ENCODE measurements at regions not wholly inside any gene's neighbourhood (a gene's known extent, or its start where the extent isn't known, plus 50 kb on each side); places are given as distances from the start of the nearest gene placed in this dataset.

DNA sequence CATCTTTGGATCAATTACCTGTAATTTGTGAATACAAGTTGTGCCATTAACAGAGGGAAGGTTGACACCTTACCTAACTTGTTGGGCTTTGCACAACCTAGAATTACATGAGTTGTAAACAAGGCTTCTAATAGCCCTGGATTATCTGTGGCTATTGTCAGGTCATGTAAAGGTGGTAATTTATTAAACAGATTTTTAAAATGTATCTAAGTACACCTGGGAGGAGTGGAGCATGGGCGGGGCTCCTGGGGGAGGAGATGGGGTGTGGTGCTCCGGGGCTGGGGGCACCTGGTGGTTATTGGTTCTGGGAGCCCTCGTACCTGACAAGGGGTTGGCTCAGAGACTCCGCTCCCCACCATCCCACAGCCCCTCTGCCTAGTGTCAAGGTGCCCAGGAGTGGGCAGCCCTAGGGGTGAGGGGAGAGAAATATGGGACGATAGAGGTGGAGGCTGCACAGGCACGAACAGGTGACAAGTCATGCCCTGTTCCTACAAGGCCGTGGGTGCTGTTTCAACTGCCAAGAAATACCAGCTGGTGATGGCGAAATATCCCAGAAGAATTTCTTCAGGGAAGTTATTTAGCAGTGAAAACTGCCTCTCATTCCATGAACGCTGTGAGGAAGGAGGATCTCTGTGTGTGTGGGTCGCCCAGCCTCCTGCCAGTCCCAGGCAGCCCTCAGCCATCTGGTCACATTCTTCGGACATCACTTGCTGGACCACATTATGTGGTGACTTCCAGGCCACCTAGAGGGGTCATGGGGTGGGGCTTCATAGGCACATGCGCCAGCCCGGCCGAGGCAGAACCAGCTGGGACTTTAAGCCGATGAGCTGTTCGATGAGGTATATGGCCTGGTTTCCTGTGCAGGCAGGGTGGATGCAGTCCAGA is 55.5 kb upstream of the IRX3 start:
- Histone ChIP-seq H3K36me3 (ENCODE audit: control insufficient read depth in 1 of 2, insufficient read depth in 2 of 2, low read length in 2 of 2) (no peaks in the 10 kb centered on the region), H3K23ac (ENCODE audit: low read length) (no peak overlapping the region), H2BK120ac (ENCODE audit: insufficient read depth, low read length, poor library complexity) (no peak overlapping the region), H3K4me3 (ENCODE audit: low read depth, low read length) (no peak overlapping the region), H2BK5ac (ENCODE audit: low read depth, low read length, poor library complexity) (no peak overlapping the region), H2BK12ac (ENCODE audit: low read length) (no peak overlapping the region), H4K8ac (ENCODE audit: low read depth, low read length) (no peak overlapping the region), H2AK5ac (ENCODE audit: low read length) (no peak overlapping the region), H3K9me3 (ENCODE audit: insufficient read depth, low read depth, low read length) (no peaks in the 10 kb centered on the region), H3K4me2 (ENCODE audit: low read length) (no peak overlapping the region), H3K14ac (ENCODE audit: low read length) (no peak overlapping the region), H3K79me1 (ENCODE audit: low read length) (no peaks in the 10 kb centered on the region), H3K4me1 (ENCODE audit: control insufficient read depth in 1 of 2, insufficient read depth in 2 of 2, low read length in 2 of 2) (no peaks in the 10 kb centered on the region), H3K27ac (ENCODE audit: low read depth, low read length) (no peak overlapping the region), H3K18ac (ENCODE audit: low read length) (no peak overlapping the region), H3K4ac (ENCODE audit: low read depth, low read length) (no peak overlapping the region), H2AFZ (ENCODE audit: insufficient read depth, low read length, poor library complexity) (no peak overlapping the region), H4K91ac (ENCODE audit: low read depth, low read length) (no peak overlapping the region), H3K9ac (ENCODE audit: low read length) (no peak overlapping the region), H3K79me2 (ENCODE audit: control insufficient read depth, insufficient read depth, low read length, poor library complexity) (no peaks in the 10 kb centered on the region), H4K12ac (ENCODE audit: low read depth, low read length) (no peak overlapping the region), H3K27me3 (ENCODE audit: insufficient read depth, low read length) (peaks cover 3% of the 10 kb centered on the region)
- peak; percentile 91 to 97 for DNase-seq
- no CpG with 5 or more reads among the region's 16 CpGs for WGBS (ENCODE audit: extremely low coverage, insufficient coverage, insufficient read length)

- Histone ChIP-seq H3K4me1 (ENCODE audit: control insufficient read depth in 1 of 2, insufficient read depth in 2 of 2, low read length in 2 of 2) (no peaks in the 10 kb centered on the region), H3K36me3 (ENCODE audit: control insufficient read depth in 1 of 2, insufficient read depth in 2 of 2, low read length in 2 of 2) (no peaks in the 10 kb centered on the region), H4K12ac (ENCODE audit: low read depth, low read length) (no peak overlapping the region), H2BK5ac (ENCODE audit: low read depth, low read length, poor library complexity) (no peak overlapping the region), H3K14ac (ENCODE audit: low read length) (no peak overlapping the region), H3K23ac (ENCODE audit: low read length) (no peak overlapping the region), H2AK5ac (ENCODE audit: low read length) (no peak overlapping the region), H2AFZ (ENCODE audit: insufficient read depth, low read length, poor library complexity) (no peak overlapping the region), H3K9me3 (ENCODE audit: insufficient read depth, low read depth, low read length) (no peaks in the 10 kb centered on the region), H3K18ac (ENCODE audit: low read length) (no peak overlapping the region), H2BK12ac (ENCODE audit: low read length) (no peak overlapping the region), H4K91ac (ENCODE audit: low read depth, low read length) (no peak overlapping the region), H2BK120ac (ENCODE audit: insufficient read depth, low read length, poor library complexity) (no peak overlapping the region), H3K4me3 (ENCODE audit: low read depth, low read length) (no peak overlapping the region), H3K79me1 (ENCODE audit: low read length) (no peaks in the 10 kb centered on the region), H3K4ac (ENCODE audit: low read depth, low read length) (no peak overlapping the region), H3K4me2 (ENCODE audit: low read length) (no peak overlapping the region), H3K27me3 (ENCODE audit: insufficient read depth, low read length) (no peaks in the 10 kb centered on the region), H3K27ac (ENCODE audit: low read depth, low read length) (no peak overlapping the region), H3K79me2 (ENCODE audit: control insufficient read depth, insufficient read depth, low read length, poor library complexity) (no peaks in the 10 kb centered on the region), H4K8ac (ENCODE audit: low read depth, low read length) (no peak overlapping the region), H3K9ac (ENCODE audit: low read length) (no peak overlapping the region)
- WGBS (ENCODE audit: extremely low coverage, insufficient coverage, insufficient read length): no CpG with 5 or more reads among the region's 5 CpGs
- no peak for DNase-seq
These were observed 53.9 kb upstream of the IRX3 start for GRCh38 chr16:54340531-54340930.

GRCh38 chr16:54336631-54337204 is 50.1 kb upstream of the IRX3 start:
- no peak overlapping the region for H4K91ac ChIP-seq (ENCODE audit: low read depth, low read length)
- H3K4me2 ChIP-seq (ENCODE audit: low read length): no peak overlapping the region
- 92% methylated on average over 1 of the region's 4 CpGs for WGBS (ENCODE audit: extremely low coverage, insufficient coverage, insufficient read length)
- no peak overlapping the region for H3K23ac ChIP-seq (ENCODE audit: low read length)
- H2BK120ac ChIP-seq (ENCODE audit: insufficient read depth, low read length, poor library complexity): no peak overlapping the region
- no peak overlapping the region for H3K4ac ChIP-seq (ENCODE audit: low read depth, low read length)
- H3K4me3 ChIP-seq (ENCODE audit: low read depth, low read length): no peak overlapping the region
- no peaks in the 10 kb centered on the region for H3K36me3 ChIP-seq (ENCODE audit: control insufficient read depth in 1 of 2, insufficient read depth in 2 of 2, low read length in 2 of 2)
- no peak overlapping the region for H2AK5ac ChIP-seq (ENCODE audit: low read length)
- H3K18ac ChIP-seq (ENCODE audit: low read length): no peak overlapping the region
- no peak overlapping the region for H2BK12ac ChIP-seq (ENCODE audit: low read length)
- no peaks in the 10 kb centered on the region for H3K79me1 ChIP-seq (ENCODE audit: low read length)
- H3K27me3 ChIP-seq (ENCODE audit: insufficient read depth, low read length): no peaks in the 10 kb centered on the region
- DNase-seq: no peak
- no peak overlapping the region for H3K9ac ChIP-seq (ENCODE audit: low read length)
- no peaks in the 10 kb centered on the region for H3K4me1 ChIP-seq (ENCODE audit: control insufficient read depth in 1 of 2, insufficient read depth in 2 of 2, low read length in 2 of 2)
- no peak overlapping the region for H4K8ac ChIP-seq (ENCODE audit: low read depth, low read length)
- H3K14ac ChIP-seq (ENCODE audit: low read length): no peak overlapping the region
- H2AFZ ChIP-seq (ENCODE audit: insufficient read depth, low read length, poor library complexity): no peak overlapping the region
- no peak overlapping the region for H3K27ac ChIP-seq (ENCODE audit: low read depth, low read length)
- H2BK5ac ChIP-seq (ENCODE audit: low read depth, low read length, poor library complexity): no peak overlapping the region
- H4K12ac ChIP-seq (ENCODE audit: low read depth, low read length): no peak overlapping the region
- H3K9me3 ChIP-seq (ENCODE audit: insufficient read depth, low read depth, low read length): no peaks in the 10 kb centered on the region
- H3K79me2 ChIP-seq (ENCODE audit: control insufficient read depth, insufficient read depth, low read length, poor library complexity): no peaks in the 10 kb centered on the region

All from trophoblast cell (in vitro differentiated cells and primary cell).